ENCODE measurements at regions not wholly inside any gene's neighbourhood (a gene's known extent, or its start where the extent isn't known, plus 50 kb on each side); places are given as distances from the start of the nearest gene placed in this dataset.
"Not testable (repeated sequence)": the region's sequence is repeated elsewhere in the genome, so short reads cannot be mapped to it uniquely, and the experiment has no call there.

DNA sequence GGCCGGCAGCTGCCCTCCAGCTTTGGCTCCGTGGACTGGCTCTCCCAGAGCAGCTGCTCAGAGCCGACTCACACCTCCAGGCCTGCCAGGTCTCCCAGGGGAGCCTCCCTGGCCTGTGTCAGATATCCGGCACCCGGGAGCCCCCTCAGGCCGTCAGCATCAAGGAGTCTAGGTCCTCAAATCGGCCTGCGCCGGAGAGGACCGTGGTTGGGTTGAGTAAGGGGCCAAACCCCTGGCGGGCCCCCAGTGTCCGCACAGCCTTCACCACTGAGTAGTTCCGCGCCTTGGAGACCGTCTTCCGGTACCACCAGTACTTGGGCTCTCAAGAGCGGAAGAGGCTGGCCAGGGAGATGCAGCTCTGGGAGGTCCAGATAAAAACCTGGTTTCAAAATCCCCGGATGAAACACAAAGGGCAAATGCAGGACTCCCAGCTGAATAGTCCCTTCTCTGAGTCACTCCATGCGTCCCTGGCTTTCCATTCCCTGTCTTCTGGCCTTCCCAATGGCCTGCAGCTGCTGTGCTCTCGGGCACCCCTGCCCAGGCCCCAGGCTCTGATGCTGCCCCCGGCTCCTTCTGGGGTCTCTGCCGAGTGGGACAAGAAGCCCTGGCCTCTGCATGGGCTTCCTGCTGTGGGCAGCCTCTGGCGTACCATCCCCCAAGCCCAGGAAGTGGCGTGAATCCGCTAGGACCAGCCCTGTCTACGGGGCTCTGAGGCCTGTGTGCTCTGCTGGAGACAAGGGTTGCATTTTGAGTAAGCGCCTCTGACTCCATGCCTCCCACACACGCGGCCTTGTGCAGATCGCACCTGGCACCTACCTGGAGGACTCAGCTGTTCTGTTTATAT lies 245.1 kb upstream of the ATXN7L3B start:
- no peak for DNase-seq

- no peak for DNase-seq
These were observed 243.9 kb upstream of the ATXN7L3B start for GRCh38 chr12:74293689-74294131.

DNA sequence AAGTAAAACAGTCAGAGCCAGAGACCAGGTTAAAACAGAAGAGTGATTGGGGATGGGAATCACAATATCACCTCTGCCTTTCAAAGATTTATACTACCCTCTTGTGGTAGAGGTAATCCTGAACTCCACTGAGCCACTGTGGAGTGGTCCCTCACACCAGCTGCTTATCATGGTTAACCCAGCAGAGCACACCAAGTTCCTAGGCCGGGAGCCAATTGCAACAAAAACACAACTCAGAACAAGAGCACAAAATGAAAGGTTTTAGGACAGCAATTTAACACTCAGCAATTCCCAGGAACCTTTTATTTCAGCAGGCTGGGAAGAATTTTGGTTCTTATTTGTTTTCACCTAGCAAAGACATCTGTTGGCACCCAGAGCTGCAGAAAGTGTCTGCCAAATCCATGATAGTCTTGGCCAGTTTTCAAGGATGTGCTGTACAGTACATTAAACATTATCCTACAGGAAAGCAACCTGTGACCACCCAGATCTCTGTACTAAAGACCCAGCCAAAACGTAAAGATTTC lies 220.5 kb upstream of the ATXN7L3B start:
- peak; percentile 8 for DNase-seq

DNA sequence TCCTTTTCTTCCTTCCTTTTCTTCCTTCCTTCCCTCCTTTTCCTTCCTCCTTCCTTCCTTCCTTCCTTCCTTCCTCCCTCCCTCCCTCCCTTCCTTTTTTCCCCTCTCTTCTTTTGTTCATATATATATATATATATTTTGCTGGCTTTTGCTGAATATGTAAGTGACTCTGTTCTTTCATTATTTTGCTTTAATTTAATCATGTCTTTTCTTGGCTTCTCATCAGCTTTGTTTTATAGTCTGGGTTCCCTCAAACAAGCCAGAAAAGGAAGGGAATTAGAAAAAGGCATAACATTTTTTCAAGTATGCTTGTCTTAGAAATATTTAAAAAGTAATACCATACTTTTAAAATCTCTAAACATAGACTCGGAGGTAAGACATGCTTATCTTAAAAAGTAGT lies 219.9 kb upstream of the ATXN7L3B start:
- DNase-seq = no peak

DNA sequence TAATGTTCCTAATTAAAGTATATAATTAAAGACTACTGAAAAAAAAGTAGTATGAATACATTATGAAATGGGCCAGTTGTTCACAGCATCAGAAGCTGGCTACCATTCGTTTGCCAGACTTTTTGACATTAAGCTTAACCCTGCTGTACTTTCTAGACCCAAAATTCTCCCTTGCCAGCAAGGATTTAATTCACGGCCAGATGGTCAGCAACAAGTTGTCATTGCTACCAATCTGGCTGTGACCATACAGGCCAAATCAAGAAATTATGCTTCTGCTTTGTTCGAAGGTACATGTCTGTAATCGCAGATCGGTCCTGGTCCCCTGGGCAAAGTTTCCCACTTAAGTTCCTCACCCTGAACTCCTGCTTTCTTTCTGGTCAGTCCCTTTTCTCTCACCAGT lies 217.7 kb upstream of the ATXN7L3B start:
- peak; percentile 18 for DNase-seq

- no peak for DNase-seq
These were observed 216.3 kb upstream of the ATXN7L3B start for GRCh38 chr12:74321381-74321780.

DNA sequence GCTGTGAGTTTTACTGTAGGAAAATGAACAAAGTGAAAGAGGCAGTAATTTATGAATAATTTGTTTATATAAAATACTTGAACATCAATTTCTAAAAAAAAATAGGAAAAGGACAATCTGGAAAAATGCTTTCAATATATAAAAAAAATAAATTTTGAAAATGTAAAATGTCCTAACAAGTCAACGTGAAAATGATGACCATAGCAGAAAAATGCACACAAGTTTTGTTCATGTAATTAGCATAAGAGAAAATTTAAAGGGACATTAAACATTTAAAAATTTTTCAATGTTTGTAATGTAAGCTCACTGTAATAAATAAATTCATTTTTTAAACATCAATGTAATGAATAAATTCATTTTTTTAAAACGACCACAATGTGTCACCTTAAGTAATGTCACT lies 214.8 kb upstream of the ATXN7L3B start:
- no peak for DNase-seq

GRCh38 chr12:74328623-74329022 lies 209.0 kb upstream of the ATXN7L3B start:
- no peak for DNase-seq

DNA sequence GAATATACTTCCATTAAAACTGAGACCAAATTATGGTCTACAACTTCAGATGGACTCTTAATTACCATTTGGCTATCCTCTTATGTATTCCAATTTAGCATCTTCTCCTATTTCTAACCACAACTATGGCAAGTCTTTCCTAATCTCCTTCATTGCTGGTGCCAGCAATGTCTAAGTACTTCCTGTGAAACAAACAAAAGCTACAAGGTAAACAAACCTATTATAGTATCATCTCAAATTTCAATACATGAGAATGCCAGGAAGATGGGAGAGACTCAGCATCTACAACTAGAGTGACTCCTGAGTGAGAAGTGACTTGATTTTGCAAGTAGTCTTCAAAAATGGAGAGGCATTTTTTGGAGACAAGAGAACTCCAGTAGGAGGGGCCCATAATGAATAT lies 202.9 kb upstream of the ATXN7L3B start:
- no peak for DNase-seq

GRCh38 chr12:74337951-74338350 lies 199.7 kb upstream of the ATXN7L3B start:
- no peak for DNase-seq

- no peak for DNase-seq
These were observed 198.4 kb upstream of the ATXN7L3B start for GRCh38 chr12:74339211-74339610.

DNA sequence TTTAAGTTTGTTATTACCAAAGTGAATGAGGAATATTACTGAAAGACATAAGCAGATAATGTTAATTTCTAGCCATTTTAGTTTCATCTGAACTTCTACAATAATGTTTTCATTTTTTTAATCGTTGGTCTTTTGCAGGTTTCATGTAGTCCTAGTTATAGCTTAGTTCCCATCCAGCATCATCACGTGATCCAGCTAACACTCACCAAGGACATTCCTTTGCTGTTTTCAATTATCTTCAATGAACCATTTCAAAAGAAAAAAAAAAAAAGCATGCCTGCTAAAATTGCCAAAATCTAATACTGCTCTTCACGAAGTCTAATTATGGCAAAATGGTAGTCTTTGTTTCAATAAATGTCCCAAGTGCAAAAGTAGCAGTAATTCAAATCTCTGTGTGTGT lies 187.7 kb upstream of the ATXN7L3B start:
- no peak for DNase-seq

DNA sequence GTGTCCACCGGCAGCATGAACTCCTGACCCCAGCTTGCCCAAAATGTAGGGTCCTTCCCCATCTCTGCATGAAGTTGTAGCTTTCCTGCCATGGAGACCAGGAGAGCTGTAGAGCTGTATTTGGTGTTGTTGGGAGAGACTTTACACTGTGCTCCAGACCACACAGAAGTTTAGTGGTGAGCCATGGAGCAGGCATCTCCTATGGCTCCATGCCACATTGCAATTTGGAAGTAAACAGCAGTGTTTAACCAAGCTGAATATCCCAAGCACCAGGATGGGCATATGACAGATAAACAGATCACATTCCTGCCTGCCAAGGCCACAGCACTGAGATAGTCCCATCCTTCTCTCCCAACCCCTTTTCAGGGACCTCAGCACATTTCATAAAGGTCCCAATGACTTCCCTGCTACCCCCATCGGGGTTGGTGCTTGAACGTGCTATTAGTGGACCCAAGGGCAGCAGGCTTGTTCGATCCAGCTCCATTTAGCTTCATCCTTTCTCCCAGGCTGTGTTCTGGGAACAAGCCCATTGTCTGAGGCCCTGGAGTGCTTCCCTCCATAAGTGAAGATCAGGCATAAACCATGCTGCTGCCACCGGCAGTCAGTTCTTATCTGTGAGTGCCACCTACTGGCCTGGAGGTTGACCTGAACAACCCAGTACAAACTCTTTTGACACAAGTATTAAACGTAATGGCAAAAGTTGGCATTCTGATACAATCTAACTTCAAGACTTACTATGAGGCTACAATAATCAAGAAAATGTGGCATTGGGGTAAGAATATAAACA lies 172.3 kb upstream of the ATXN7L3B start:
- DNase-seq = no peak

GRCh38 chr12:74370608-74371216 lies 166.9 kb upstream of the ATXN7L3B start:
- DNase-seq = no peak

- no peak for DNase-seq
These were observed 158.5 kb upstream of the ATXN7L3B start for GRCh38 chr12:74379114-74379513.

GRCh38 chr12:74381958-74382357 lies 155.7 kb upstream of the ATXN7L3B start:
- DNase-seq = no peak

DNA sequence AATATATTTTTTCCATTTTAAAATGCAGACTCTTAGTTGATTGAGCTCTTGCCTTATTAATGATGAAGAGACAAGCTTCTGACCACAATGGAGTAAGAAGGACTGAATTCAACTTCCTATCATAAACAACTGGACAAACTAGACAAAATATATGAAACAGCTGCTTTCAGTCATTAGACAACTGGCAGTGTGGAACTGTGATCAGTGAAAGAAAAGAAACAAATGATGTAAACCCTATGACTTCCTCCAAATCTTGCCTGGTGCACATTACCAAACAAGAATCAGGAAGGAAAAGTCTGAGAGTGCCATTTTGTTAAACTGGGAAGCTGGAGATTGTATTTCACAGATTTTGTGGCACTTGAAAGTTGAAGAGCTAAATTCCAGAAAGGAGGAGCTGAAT lies 154.7 kb upstream of the ATXN7L3B start:
- DNase-seq = no peak

- no peak for DNase-seq
These were observed 146.4 kb upstream of the ATXN7L3B start for GRCh38 chr12:74391283-74391682.

- no peak for DNase-seq
These were observed 144.4 kb upstream of the ATXN7L3B start for GRCh38 chr12:74393272-74393671.

GRCh38 chr12:74394647-74395046 lies 143.0 kb upstream of the ATXN7L3B start:
- no peak for DNase-seq

DNA sequence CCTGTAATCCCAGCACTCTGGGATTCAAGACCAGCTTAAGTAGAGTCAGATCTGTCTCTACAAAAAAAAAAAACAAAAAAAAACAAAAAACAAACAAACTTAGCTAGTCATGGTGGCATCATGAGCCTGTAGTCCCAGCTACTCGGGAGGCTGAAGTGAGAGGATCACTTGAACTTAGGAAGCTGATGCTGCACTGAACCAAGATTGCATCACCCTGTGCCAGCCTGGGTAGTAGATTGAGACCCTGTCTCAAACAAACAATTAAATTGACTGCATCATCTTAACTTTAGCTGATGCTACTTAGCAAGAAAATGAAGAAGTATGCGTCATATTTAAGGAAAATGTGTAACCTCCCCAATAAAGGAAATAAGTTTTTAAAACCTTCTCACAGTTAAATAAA lies 136.6 kb upstream of the ATXN7L3B start:
- no peak for DNase-seq

DNA sequence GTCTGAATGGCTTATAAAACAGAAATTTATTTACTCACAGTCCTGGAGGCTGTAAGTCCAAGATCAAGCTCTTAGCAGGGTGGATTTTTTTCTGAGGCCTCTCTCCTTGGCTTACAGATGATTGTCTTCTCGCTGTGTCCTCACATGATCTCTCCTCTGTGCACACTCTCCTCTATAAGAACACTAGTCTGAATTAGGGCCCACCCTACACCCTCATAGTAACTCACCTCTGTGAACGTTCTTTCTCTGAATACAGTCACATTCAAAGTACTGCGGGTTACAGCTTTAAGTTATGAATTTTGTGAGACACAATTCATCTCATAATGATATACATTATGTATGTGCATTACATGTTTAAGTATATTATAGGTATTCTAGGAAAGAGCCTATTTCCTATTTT lies 135.7 kb upstream of the ATXN7L3B start:
- no peak for DNase-seq

- DNase-seq = not testable (repeated sequence)
These were observed 134.5 kb upstream of the ATXN7L3B start for GRCh38 chr12:74403221-74403470.
